HepG2 (cell line): ENCODE measurements at regions not wholly inside any gene's neighbourhood (a gene's known extent, or its start where the extent isn't known, plus 50 kb on each side); places are given as distances from the start of the nearest gene placed in this dataset.

ENCODE experiments used
- ATAC-seq: fragments of 200-7000 bp; cut with Tn5 transposase; 3 replicates; pipeline ENCODE4 v1.9.1; 2020; ENCODE audit warnings: mild to moderate bottlenecking, moderate library complexity
- BruUV-seq: library from RNA; stranded (reverse); fragments of 400-500 nt; replicated peaks from 2 replicates; lab custom pipeline; 2021; lab: Mats Ljungman, UMichigan
- CTCF ChIA-PET: fragments of 300-600 bp; formaldehyde crosslinking; extraction: SDS; loops from one replicate; lab custom pipeline; 2021; ENCODE audit warnings: low total read pairs, inconsistent platforms, low intra/inter-chr PET ratio; lab: Yijun Ruan, JAX
- POLR2A ChIA-PET: fragments of 350-600 bp; sonication (Branson Sonifier 250); formaldehyde crosslinking; loops from one replicate; lab custom pipeline; 2020; ENCODE audit warnings: antibody characterized with exemption, inconsistent platforms; lab: Yijun Ruan, JAX
- DNase-seq: peaks from one replicate; pipeline ENCODE4 v3.0.0-alpha.2; 2015; ENCODE audit warnings: low spot score
- FAIRE-seq: peaks from 3 replicates; lab custom pipeline; 2011; peaks lifted over from hg19 to GRCh38; lab: Jason Lieb, UNC
- H2AFZ ChIP-seq: one replicate; pipeline ENCODE4 v1.6.1; 2011; ENCODE audit warnings: low read length, inconsistent platforms
- H3K27ac ChIP-seq: fragments of 300-600 bp; 3 replicates; pipeline ENCODE4 v1.8.0; 2011; ENCODE audit warnings: mixed run types, mild to moderate bottlenecking, mixed read lengths, low read length, inconsistent platforms; ENCODE audit not compliant: insufficient read depth; ENCODE audit errors: extremely low read length
- H3K27me3 ChIP-seq, 2 experiments: fragments of 200-600 bp in 1 of 2; 2 replicates in 1 of 2; 3 replicates in 1 of 2; pipeline versions ENCODE4 v1.6.0 to v1.8.0; 2011; ENCODE audit warnings: low read length in 2 of 2, mild to moderate bottlenecking in 2 of 2, moderate library complexity in 2 of 2, inconsistent platforms in 1 of 2; ENCODE audit not compliant: insufficient read depth in 2 of 2, control insufficient read depth in 1 of 2
- H3K36me3 ChIP-seq, 2 experiments: fragments of 200-600 bp in 1 of 2; replicated peaks in 1 of 2; 2 replicates in 1 of 2; 3 replicates in 1 of 2; pipeline versions ENCODE4 v1.5.1 to v1.8.0; 2011; ENCODE audit warnings: low read length in 2 of 2, inconsistent platforms in 1 of 2; ENCODE audit not compliant: insufficient read depth in 2 of 2, control insufficient read depth in 1 of 2
- H3K4me1 ChIP-seq: 2 replicates; pipeline ENCODE4 v1.5.1; 2012; ENCODE audit warnings: low read length, inconsistent platforms; ENCODE audit not compliant: insufficient read depth
- H3K4me2 ChIP-seq: 2 replicates; pipeline ENCODE4 v1.6.0; 2011; ENCODE audit warnings: low read depth, low read length, inconsistent platforms
- H3K4me3 ChIP-seq, 3 experiments: fragments of 200-600 bp in 1 of 3; sonication (generic), shearing (Covaris generic) in 1 of 3; replicated peaks in 1 of 3; 2 replicates each; pipeline ENCODE4 v1.5.1; 2011 to 2016; ENCODE audit warnings: low read length in 3 of 3, inconsistent platforms in 2 of 3, low read depth in 2 of 3, mild to moderate bottlenecking in 2 of 3, control low read depth in 1 of 3, mixed read lengths in 1 of 3; ENCODE audit not compliant: insufficient read depth in 1 of 3
- H3K79me2 ChIP-seq: one replicate; pipeline ENCODE4 v1.6.1; 2011; ENCODE audit warnings: low read length, inconsistent platforms; ENCODE audit not compliant: insufficient read depth
- H3K9ac ChIP-seq: 2 replicates; pipeline ENCODE4 v1.6.0; 2011; ENCODE audit warnings: mild to moderate bottlenecking, low read depth, low read length, inconsistent platforms; ENCODE audit not compliant: insufficient read depth
- H3K9me3 ChIP-seq: 2 replicates; pipeline ENCODE4 v1.5.1; 2012; ENCODE audit warnings: mild to moderate bottlenecking, low read length
- H4K20me1 ChIP-seq: 2 replicates; pipeline ENCODE4 v1.6.0; 2011; ENCODE audit warnings: inconsistent platforms, mild to moderate bottlenecking, low read length, moderate library complexity; ENCODE audit not compliant: insufficient read depth
- ATM ChIP-seq: fragments of 450-650 bp; IDR thresholded peaks from 2 replicates; pipeline ENCODE4 v1.7.1; 2017; ENCODE audit warnings: mild to moderate bottlenecking, borderline replicate concordance
- HCFC1 ChIP-seq: fragments of 150-350 bp; IDR thresholded peaks from 2 replicates; pipeline ENCODE4 v1.6.1; 2014; ENCODE audit warnings: low read depth, low read length
- KLF13 ChIP-seq: sonication (generic); formaldehyde crosslinking; IDR thresholded peaks from 2 replicates; pipeline ENCODE4 v1.4.0; 2020; ENCODE audit warnings: mild to moderate bottlenecking, missing genetic modification reagents
- NKX3-1 ChIP-seq: sonication (generic); formaldehyde crosslinking; IDR thresholded peaks from 2 replicates; pipeline ENCODE4 v1.5.0; 2020; ENCODE audit warnings: missing genetic modification reagents
- NONO ChIP-seq, 2 experiments: fragments of 450-650 bp in 1 of 2; sonication (generic) in 1 of 2; formaldehyde crosslinking in 1 of 2; IDR thresholded peaks in 1 of 2; conservative IDR thresholded peaks in 1 of 2; 2 replicates each; pipeline versions ENCODE4 v1.6.1 to v1.8.0; 2017 to 2022; ENCODE audit warnings: mild to moderate bottlenecking in 1 of 2, missing genetic modification reagents in 1 of 2, moderate library complexity in 1 of 2
- NR3C1 ChIP-seq: sonication (generic); formaldehyde crosslinking; IDR thresholded peaks from 2 replicates; pipeline ENCODE4 v1.4.0; 2020; ENCODE audit warnings: missing genetic modification reagents
- TOE1 ChIP-seq: sonication (generic); formaldehyde crosslinking; IDR thresholded peaks from 2 replicates; pipeline ENCODE4 v1.4.0; 2020; ENCODE audit warnings: mild to moderate bottlenecking, missing genetic modification reagents
- ZNF138 ChIP-seq: sonication (generic); formaldehyde crosslinking; IDR thresholded peaks from 2 replicates; pipeline ENCODE4 v1.5.0; 2020; ENCODE audit warnings: mild to moderate bottlenecking, low read depth, missing genetic modification reagents
- ZNF33A ChIP-seq: sonication (generic); formaldehyde crosslinking; IDR thresholded peaks from 2 replicates; pipeline ENCODE4 v1.5.1; 2020; ENCODE audit warnings: missing genetic modification reagents, mild to moderate bottlenecking, moderate library complexity, borderline replicate concordance
- ZNF367 ChIP-seq: sonication (generic); formaldehyde crosslinking; IDR thresholded peaks from 2 replicates; pipeline ENCODE4 v1.4.0; 2020; ENCODE audit warnings: missing genetic modification reagents, borderline replicate concordance
- ZNF501 ChIP-seq: sonication (generic); formaldehyde crosslinking; IDR thresholded peaks from 2 replicates; pipeline ENCODE4 v1.5.1; 2020; ENCODE audit warnings: mild to moderate bottlenecking, moderate library complexity, missing genetic modification reagents
- WGBS: methylation state at CpG from one replicate; pipeline ENCODE4 v1.1.6; 2017; ENCODE audit warnings: low lambda C conversion rate; 5-methylcytosine and 5-hydroxymethylcytosine counted together
- in situ Hi-C: cut with HindIII; loops from 2 replicates; pipeline ENCODE4 v1.10.0; 2017; ENCODE audit warnings: low pct_unique_long_range_greater_than_20kb; ENCODE audit not compliant: extremely low pct_ligation_motif_present
- intact Hi-C: fragments of 100-400 bp; cut with micrococcal nuclease; formaldehyde crosslinking; loops from one replicate; pipeline ENCODE4 v1.10.0; 2022; ENCODE audit not compliant: unreplicated experiment
- TF ChIP-seq, protein P1 (sequence below): sonication (generic); formaldehyde crosslinking; conservative IDR thresholded peaks from 2 replicates; pipeline ENCODE4 v1.4.0; 2020; ENCODE audit warnings: missing genetic modification reagents
- TF ChIP-seq, protein P2 (sequence below): sonication (generic); formaldehyde crosslinking; IDR thresholded peaks from 2 replicates; pipeline ENCODE4 v1.8.0; 2022; ENCODE audit warnings: mild to moderate bottlenecking, missing genetic modification reagents, moderate library complexity
- TF ChIP-seq, protein P3 (sequence below): sonication (generic); formaldehyde crosslinking; IDR thresholded peaks from 2 replicates; pipeline ENCODE4 v1.4.0; 2020; ENCODE audit warnings: missing genetic modification reagents, borderline replicate concordance

DNA sequence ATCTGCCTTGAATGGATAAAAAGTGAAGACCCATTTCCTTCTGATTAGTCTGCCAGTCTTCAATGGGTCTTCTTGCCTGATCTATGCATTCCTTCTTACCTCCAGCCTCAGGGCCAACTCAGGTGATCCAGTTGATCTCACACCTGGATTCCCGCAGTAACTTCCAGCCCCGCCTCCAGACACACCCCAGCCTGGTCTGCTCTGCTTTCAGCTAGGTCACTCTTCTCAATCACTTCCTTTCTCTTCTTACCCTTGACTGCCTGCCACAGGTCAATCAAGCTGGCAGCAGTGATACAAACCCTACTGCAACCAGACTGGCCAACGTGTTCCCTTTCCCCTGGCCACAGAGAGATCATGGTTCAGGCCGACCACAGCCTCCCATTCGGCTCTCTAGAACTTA lies 263.6 kb downstream of the ZNF516 start (continued):
- TF ChIP-seq ATM (no peak), KLF13 (no peak), NR3C1 (CRISPR knock-in tag) (no peak), NKX3-1 (CRISPR knock-in tag) (no peak), HCFC1 (no peak), NONO (IDR thresholded peaks at IDR 0.05) (no peak), NONO (CRISPR knock-in tag; conservative IDR thresholded peaks at IDR 0.05) (no peak)
- TF ChIP-seq, protein P1, sequence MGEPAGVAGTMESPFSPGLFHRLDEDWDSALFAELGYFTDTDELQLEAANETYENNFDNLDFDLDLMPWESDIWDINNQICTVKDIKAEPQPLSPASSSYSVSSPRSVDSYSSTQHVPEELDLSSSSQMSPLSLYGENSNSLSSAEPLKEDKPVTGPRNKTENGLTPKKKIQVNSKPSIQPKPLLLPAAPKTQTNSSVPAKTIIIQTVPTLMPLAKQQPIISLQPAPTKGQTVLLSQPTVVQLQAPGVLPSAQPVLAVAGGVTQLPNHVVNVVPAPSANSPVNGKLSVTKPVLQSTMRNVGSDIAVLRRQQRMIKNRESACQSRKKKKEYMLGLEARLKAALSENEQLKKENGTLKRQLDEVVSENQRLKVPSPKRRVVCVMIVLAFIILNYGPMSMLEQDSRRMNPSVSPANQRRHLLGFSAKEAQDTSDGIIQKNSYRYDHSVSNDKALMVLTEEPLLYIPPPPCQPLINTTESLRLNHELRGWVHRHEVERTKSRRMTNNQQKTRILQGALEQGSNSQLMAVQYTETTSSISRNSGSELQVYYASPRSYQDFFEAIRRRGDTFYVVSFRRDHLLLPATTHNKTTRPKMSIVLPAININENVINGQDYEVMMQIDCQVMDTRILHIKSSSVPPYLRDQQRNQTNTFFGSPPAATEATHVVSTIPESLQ (CRISPR knock-in tag), result no peak

DNA sequence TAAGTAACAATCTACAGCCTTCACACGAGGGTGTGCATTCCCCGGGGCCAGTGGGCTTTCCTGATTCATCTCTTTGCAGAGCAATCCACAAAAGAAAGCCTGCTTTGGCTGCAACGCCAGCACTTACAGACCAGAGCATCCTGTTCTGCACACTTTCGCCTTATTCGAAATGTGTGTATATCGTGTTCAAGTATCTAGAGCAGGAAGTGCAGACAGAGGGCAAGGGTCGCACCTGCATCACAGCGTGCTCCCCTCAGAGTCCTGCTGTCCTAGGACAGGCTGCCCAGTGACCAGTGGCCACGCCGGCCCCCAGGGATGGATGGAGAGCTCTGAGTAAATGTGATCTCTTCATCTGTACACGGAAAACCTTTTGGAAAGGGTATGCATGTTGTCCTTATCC lies 264.3 kb downstream of the ZNF516 start:
- ChIA-PET CTCF (no interaction called here), POLR2A (no interaction called here)
- Histone ChIP-seq H3K4me2 (no peak overlapping the region), H3K36me3 (no peaks in the 10 kb centered on the region), H3K79me2 (no peaks in the 10 kb centered on the region), H3K9me3 (no peaks in the 10 kb centered on the region), H3K4me1 (no peaks in the 10 kb centered on the region), H3K9ac (no peak overlapping the region), H3K4me3 (no peak overlapping the region), H3K27ac (no peak overlapping the region), H3K27me3 (peaks cover 2 to 13% of the 10 kb centered on the region in 2 experiments; a peak in 2 of 5 replicates), H2AFZ (no peak overlapping the region), H4K20me1 (no peaks in the 10 kb centered on the region)
- TF ChIP-seq ZNF501 (CRISPR knock-in tag), result no peak
- no peak for TF ChIP-seq HCFC1
- TF ChIP-seq, protein P2, sequence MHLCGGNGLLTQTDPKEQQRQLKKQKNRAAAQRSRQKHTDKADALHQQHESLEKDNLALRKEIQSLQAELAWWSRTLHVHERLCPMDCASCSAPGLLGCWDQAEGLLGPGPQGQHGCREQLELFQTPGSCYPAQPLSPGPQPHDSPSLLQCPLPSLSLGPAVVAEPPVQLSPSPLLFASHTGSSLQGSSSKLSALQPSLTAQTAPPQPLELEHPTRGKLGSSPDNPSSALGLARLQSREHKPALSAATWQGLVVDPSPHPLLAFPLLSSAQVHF (CRISPR knock-in tag), result no peak
- no peak for TF ChIP-seq ZNF367
- no peak for TF ChIP-seq NR3C1 (CRISPR knock-in tag)
- no peak for TF ChIP-seq ZNF138 (CRISPR knock-in tag)
- TF ChIP-seq, protein P3, sequence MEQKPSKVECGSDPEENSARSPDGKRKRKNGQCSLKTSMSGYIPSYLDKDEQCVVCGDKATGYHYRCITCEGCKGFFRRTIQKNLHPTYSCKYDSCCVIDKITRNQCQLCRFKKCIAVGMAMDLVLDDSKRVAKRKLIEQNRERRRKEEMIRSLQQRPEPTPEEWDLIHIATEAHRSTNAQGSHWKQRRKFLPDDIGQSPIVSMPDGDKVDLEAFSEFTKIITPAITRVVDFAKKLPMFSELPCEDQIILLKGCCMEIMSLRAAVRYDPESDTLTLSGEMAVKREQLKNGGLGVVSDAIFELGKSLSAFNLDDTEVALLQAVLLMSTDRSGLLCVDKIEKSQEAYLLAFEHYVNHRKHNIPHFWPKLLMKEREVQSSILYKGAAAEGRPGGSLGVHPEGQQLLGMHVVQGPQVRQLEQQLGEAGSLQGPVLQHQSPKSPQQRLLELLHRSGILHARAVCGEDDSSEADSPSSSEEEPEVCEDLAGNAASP, result no peak
- no peak for TF ChIP-seq ZNF33A
- no peak for TF ChIP-seq TOE1 (CRISPR knock-in tag)
- WGBS, result 19% methylated on average over 9 of the region's 11 CpGs
- BruUV-seq, result no TSS peak
- in situ Hi-C loops (no loop called here), intact Hi-C loops (no loop called here)
- ATAC-seq (no peak), FAIRE-seq (no peak), DNase-seq (no peak)
